A549 (cell line): ENCODE measurements at regions not wholly inside any gene's neighbourhood (a gene's known extent, or its start where the extent isn't known, plus 50 kb on each side); places are given as distances from the start of the nearest gene placed in this dataset.

Experiments
- ATAC-seq, 2 experiments: fragments of 200-7000 bp in 1 of 2; fragments of >200 bp in 1 of 2; cut with Nextera tagmentation in 1 of 2; cut with Tn5 transposase in 1 of 2; 3 replicates each; pipeline versions ENCODE4 v1.8.0 to v1.9.1; 2018 to 2020; ENCODE audit warnings: mild to moderate bottlenecking in 1 of 2, moderate library complexity in 1 of 2
- CTCF ChIA-PET: fragments of 300-600 bp; sonication (Branson Sonifier 250); formaldehyde crosslinking; extraction: SDS; loops from one replicate; lab custom pipeline; 2021; ENCODE audit warnings: antibody characterized with exemption, inconsistent platforms; lab: Yijun Ruan, JAX
- POLR2A ChIA-PET: fragments of 350-600 bp; formaldehyde crosslinking; extraction: SDS; loops from one replicate; lab custom pipeline; 2021; ENCODE audit warnings: antibody characterized with exemption, inconsistent platforms; lab: Yijun Ruan, JAX
- DNase-seq, 2 experiments: peaks; one replicate each; pipeline versions ENCODE4 v3.0.0 to v3.0.0-alpha.2; 2011 to 2016; ENCODE audit warnings: low read depth in 1 of 2, low spot score in 1 of 2
- FAIRE-seq: peaks from 2 replicates; lab custom pipeline; 2011; peaks lifted over from hg19 to GRCh38; lab: Jason Lieb, UNC
- H3K27ac ChIP-seq, 2 experiments: fragments of >200 bp; sonication (Bioruptor Twin); formaldehyde crosslinking; 3 replicates each; pipeline ENCODE4 v1.5.1; 2016 to 2017
- H3K4me1 ChIP-seq: fragments of >200 bp; sonication (Bioruptor Twin); formaldehyde crosslinking; 3 replicates; pipeline ENCODE4 v1.6.1; 2016
- H3K4me2 ChIP-seq: fragments of >200 bp; sonication (Bioruptor Twin); formaldehyde crosslinking; 3 replicates; pipeline ENCODE4 v1.6.1; 2016
- H3K4me3 ChIP-seq: fragments of >200 bp; sonication (Bioruptor Twin); formaldehyde crosslinking; 3 replicates; pipeline ENCODE4 v1.5.1; 2016
- H3K9me3 ChIP-seq: fragments of >200 bp; sonication (Bioruptor Twin); formaldehyde crosslinking; 3 replicates; pipeline ENCODE4 v1.6.1; 2016
- ATOH8 ChIP-seq: fragments of 250-450 bp; sonication (Bioruptor Pico); IDR thresholded peaks from 2 replicates; pipeline ENCODE4 v1.5.0; 2020; ENCODE audit warnings: low read depth, mild to moderate bottlenecking, moderate library complexity
- CTCF ChIP-seq: fragments of >200 bp; sonication (Bioruptor Twin); formaldehyde crosslinking; IDR thresholded peaks from 3 replicates; pipeline ENCODE4 v1.5.1; 2016
- ELK1 ChIP-seq: fragments of 150-350 bp; IDR thresholded peaks from 2 replicates; pipeline ENCODE4 v1.6.1; 2014; ENCODE audit warnings: low read depth, mild to moderate bottlenecking, low read length
- ESRRA ChIP-seq: fragments of 150-350 bp; IDR thresholded peaks from 2 replicates; pipeline ENCODE4 v1.6.1; 2014; ENCODE audit warnings: mild to moderate bottlenecking, low read length, borderline replicate concordance
- FOSL2 ChIP-seq, 2 experiments: fragments of 450-650 bp in 1 of 2; fragments of >200 bp in 1 of 2; sonication (Bioruptor Twin) in 1 of 2; formaldehyde crosslinking; IDR thresholded peaks; 2 replicates each; pipeline versions ENCODE4 v1.5.0 to v1.6.1; 2016 to 2020; ENCODE audit warnings: mild to moderate bottlenecking in 1 of 2, moderate library complexity in 1 of 2
- HMGXB4 ChIP-seq: fragments of 250-450 bp; sonication (Bioruptor Pico); IDR thresholded peaks from 2 replicates; pipeline ENCODE4 v1.5.0; 2021; ENCODE audit warnings: mild to moderate bottlenecking, moderate library complexity, borderline replicate concordance
- JUNB ChIP-seq: fragments of >200 bp; sonication (Bioruptor Twin); formaldehyde crosslinking; IDR thresholded peaks from 2 replicates; pipeline ENCODE4 v1.6.1; 2016
- KDM5A ChIP-seq: fragments of 200-600 bp; sonication (generic); IDR thresholded peaks from 2 replicates; pipeline ENCODE4 v1.6.1; 2016; ENCODE audit warnings: antibody characterized with exemption, mild to moderate bottlenecking
- MAX ChIP-seq: IDR thresholded peaks from 2 replicates; pipeline ENCODE4 v1.6.1; 2012
- RAD21 ChIP-seq, 2 experiments: fragments of >200 bp in 1 of 2; sonication (Bioruptor Twin) in 1 of 2; formaldehyde crosslinking in 1 of 2; IDR thresholded peaks in 1 of 2; conservative IDR thresholded peaks in 1 of 2; 2 replicates in 1 of 2; 3 replicates in 1 of 2; pipeline ENCODE4 v1.6.1; 2012 to 2018; ENCODE audit warnings: inconsistent platforms in 1 of 2
- RCOR1 ChIP-seq: fragments of 150-350 bp; IDR thresholded peaks from 2 replicates; pipeline ENCODE4 v1.6.1; 2014; ENCODE audit warnings: antibody characterized with exemption, low read length, low read depth
- SMC3 ChIP-seq: fragments of >200 bp; sonication (Bioruptor Twin); formaldehyde crosslinking; IDR thresholded peaks from 3 replicates; pipeline ENCODE4 v1.6.1; 2018; ENCODE audit warnings: inconsistent platforms
- TFCP2L1 ChIP-seq: fragments of 250-450 bp; sonication (Bioruptor Pico); IDR thresholded peaks from 2 replicates; pipeline ENCODE4 v1.5.0; 2021; ENCODE audit warnings: mild to moderate bottlenecking
- USF2 ChIP-seq: fragments of 450-650 bp; IDR thresholded peaks from 2 replicates; pipeline ENCODE4 v1.6.1; 2014; ENCODE audit warnings: antibody characterized with exemption
- ZNF302 ChIP-seq: fragments of 250-450 bp; sonication (Bioruptor Pico); IDR thresholded peaks from 2 replicates; pipeline ENCODE4 v1.9.0; 2021; ENCODE audit warnings: inconsistent platforms, mild to moderate bottlenecking, moderate library complexity
- WGBS: methylation state at CpG from one replicate; pipeline ENCODE4 v1.1.6; 2017; ENCODE audit errors: missing lambda C conversion rate; 5-methylcytosine and 5-hydroxymethylcytosine counted together

GRCh38 chr2:198309673-198310280 is 505.4 kb downstream of the PLCL1 start:
- H3K9me3 ChIP-seq: no peaks in the 10 kb centered on the region
- FAIRE-seq (no peak), ATAC-seq (peak in 1 of 2 experiments; percentile 77; a peak in 3 of 6 replicates), DNase-seq (peak; percentile 37)
- CTCF ChIA-PET: interaction anchor here (0.6 to 1.6 kb wide), 9 partner anchors 9 to 1430 kb away, joined by 3 to 13 read pairs (median 3); no protein-coding TSS in a partner anchor
- TF ChIP-seq SMC3 (peak; percentile 38), CTCF (peak; percentile 82), RAD21 (conservative IDR thresholded peaks at IDR 0.05 in 1 of 2, IDR thresholded peaks at IDR 0.05 in 1 of 2) (peak; percentile 58 to 62; a peak in 4 of 5 replicates), JUNB (no peak)
- under 1% methylated on average over 8 of the region's 8 CpGs for WGBS
- H3K4me2 ChIP-seq: no peak overlapping the region
- no peak overlapping the region for H3K27ac ChIP-seq
- no peak overlapping the region for H3K4me3 ChIP-seq
- no peaks in the 10 kb centered on the region for H3K4me1 ChIP-seq
- POLR2A ChIA-PET: no interaction called here

GRCh38 chr2:198309081-198309480 is 504.7 kb downstream of the PLCL1 start:
- FAIRE-seq: no peak
- Histone ChIP-seq H3K4me1 (no peaks in the 10 kb centered on the region), H3K4me2 (no peak overlapping the region), H3K4me3 (no peak overlapping the region), H3K9me3 (no peaks in the 10 kb centered on the region), H3K27ac (no peak overlapping the region)
- ATAC-seq: no peak
- CTCF ChIA-PET: interaction anchor here (0.6 to 1.6 kb wide), 9 partner anchors 8 to 1431 kb away, joined by 3 to 13 read pairs (median 3); no protein-coding TSS in a partner anchor
- POLR2A ChIA-PET: no interaction called here
- no peak for DNase-seq
- TF ChIP-seq ATOH8 (CRISPR knock-in tag): no peak
- TF ChIP-seq SMC3: no peak
- WGBS: 76% methylated on average over 1 of the region's 1 CpG

GRCh38 chr2:198308368-198308767 is 504.0 kb downstream of the PLCL1 start:
- no peak overlapping the region for H3K4me2 ChIP-seq
- no peaks in the 10 kb centered on the region for H3K9me3 ChIP-seq
- DNase-seq (no peak), FAIRE-seq (no peak), ATAC-seq (no peak)
- ChIA-PET POLR2A (no interaction called here), CTCF (no interaction called here)
- TF ChIP-seq JUNB: no peak
- no peak for TF ChIP-seq ELK1
- TF ChIP-seq USF2: no peak
- no peak for TF ChIP-seq ZNF302 (CRISPR knock-in tag)
- TF ChIP-seq KDM5A: no peak
- no peak for TF ChIP-seq MAX
- no peak for TF ChIP-seq TFCP2L1
- TF ChIP-seq HMGXB4 (CRISPR knock-in tag): no peak
- TF ChIP-seq FOSL2 (IDR thresholded peaks at IDR 0.05): no peak
- TF ChIP-seq FOSL2 (CRISPR knock-in tag; IDR thresholded peaks at IDR 0.05): no peak
- TF ChIP-seq RCOR1: no peak
- TF ChIP-seq RAD21 (conservative IDR thresholded peaks at IDR 0.05 in 1 of 2, IDR thresholded peaks at IDR 0.05 in 1 of 2): no peak
- no peak for TF ChIP-seq ESRRA
- no peaks in the 10 kb centered on the region for H3K4me1 ChIP-seq
- no peak overlapping the region for H3K27ac ChIP-seq
- no peak overlapping the region for H3K4me3 ChIP-seq
- 30% methylated on average over 3 of the region's 3 CpGs for whole genome bisulfite sequencing
